ENCODE measurements at regions not wholly inside any gene's neighbourhood (a gene's known extent, or its start where the extent isn't known, plus 50 kb on each side); places are given as distances from the start of the nearest gene placed in this dataset.

DNA sequence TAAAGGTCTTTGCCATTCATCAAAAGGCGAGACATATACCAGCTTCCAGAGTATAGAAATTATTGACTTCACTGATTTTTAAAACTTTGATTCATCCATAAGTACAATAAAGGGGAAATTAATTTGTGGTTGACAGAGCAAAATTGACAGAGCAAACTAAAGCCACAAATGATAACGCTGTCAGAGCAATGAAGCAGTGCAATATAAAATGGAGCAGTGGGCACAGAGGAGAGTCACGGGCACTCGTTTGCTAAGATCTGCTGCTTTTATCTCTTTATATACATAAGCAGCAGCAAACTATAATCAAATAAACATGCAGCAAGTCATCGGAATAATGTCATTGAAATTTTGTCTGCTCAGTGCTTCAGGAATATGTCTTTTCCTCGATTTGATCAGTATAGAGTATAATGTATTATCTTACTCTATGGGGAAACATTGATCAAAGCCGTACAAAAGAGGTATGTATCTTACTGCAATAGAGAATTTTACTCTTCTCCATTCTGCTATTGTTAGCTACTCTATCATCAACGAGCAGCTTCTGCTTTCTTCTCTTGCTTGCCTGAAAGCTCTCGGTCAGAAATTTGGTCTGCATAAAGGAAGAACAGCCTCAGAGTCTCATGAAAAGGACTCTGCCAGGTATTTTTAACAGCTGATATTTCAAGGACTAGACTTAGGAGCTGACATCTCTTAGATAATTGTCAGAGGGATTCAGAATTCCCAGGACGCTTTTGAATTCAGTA, 546.0 kb upstream of the ARID1B start:
- TF ChIP-seq POLR2A (IDR thresholded peaks at IDR 0.05) = no peak
- TF ChIP-seq, protein P1, sequence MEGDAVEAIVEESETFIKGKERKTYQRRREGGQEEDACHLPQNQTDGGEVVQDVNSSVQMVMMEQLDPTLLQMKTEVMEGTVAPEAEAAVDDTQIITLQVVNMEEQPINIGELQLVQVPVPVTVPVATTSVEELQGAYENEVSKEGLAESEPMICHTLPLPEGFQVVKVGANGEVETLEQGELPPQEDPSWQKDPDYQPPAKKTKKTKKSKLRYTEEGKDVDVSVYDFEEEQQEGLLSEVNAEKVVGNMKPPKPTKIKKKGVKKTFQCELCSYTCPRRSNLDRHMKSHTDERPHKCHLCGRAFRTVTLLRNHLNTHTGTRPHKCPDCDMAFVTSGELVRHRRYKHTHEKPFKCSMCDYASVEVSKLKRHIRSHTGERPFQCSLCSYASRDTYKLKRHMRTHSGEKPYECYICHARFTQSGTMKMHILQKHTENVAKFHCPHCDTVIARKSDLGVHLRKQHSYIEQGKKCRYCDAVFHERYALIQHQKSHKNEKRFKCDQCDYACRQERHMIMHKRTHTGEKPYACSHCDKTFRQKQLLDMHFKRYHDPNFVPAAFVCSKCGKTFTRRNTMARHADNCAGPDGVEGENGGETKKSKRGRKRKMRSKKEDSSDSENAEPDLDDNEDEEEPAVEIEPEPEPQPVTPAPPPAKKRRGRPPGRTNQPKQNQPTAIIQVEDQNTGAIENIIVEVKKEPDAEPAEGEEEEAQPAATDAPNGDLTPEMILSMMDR (IDR thresholded peaks at IDR 0.05) = no peak
- TF ChIP-seq POLR2AphosphoS5 (IDR thresholded peaks at IDR 0.05) = no peak

Measured in prostate gland (tissue), 2 donors.